ENCODE measurements at regions not wholly inside any gene's neighbourhood (a gene's known extent, or its start where the extent isn't known, plus 50 kb on each side); places are given as distances from the start of the nearest gene placed in this dataset.

DNA sequence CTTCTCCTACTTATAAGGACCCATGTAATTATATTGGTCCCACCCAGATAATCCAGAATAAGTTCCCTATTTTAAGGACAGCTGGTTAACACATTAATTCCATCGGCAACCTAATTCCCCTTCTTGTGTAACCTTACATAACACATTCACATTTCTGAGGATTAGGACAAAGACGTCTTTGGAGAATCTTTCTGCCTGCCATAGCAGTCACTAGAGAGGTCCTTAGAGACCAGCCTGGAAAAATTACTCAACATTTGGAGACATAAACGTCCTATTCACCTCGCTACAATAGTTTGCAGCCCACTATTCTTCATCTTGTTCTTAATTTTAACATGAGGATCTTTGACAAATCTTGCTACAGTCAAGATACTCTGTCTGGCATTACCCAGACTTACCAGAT, 100.1 kb downstream of the MAFB start:
- TF ChIP-seq, protein P1, sequence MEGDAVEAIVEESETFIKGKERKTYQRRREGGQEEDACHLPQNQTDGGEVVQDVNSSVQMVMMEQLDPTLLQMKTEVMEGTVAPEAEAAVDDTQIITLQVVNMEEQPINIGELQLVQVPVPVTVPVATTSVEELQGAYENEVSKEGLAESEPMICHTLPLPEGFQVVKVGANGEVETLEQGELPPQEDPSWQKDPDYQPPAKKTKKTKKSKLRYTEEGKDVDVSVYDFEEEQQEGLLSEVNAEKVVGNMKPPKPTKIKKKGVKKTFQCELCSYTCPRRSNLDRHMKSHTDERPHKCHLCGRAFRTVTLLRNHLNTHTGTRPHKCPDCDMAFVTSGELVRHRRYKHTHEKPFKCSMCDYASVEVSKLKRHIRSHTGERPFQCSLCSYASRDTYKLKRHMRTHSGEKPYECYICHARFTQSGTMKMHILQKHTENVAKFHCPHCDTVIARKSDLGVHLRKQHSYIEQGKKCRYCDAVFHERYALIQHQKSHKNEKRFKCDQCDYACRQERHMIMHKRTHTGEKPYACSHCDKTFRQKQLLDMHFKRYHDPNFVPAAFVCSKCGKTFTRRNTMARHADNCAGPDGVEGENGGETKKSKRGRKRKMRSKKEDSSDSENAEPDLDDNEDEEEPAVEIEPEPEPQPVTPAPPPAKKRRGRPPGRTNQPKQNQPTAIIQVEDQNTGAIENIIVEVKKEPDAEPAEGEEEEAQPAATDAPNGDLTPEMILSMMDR (IDR thresholded peaks at IDR 0.05): no peak
- TF ChIP-seq POLR2A (IDR thresholded peaks at IDR 0.05): no peak
